Smooth muscle cell (in vitro differentiated cells): ENCODE measurements at regions not wholly inside any gene's neighbourhood (a gene's known extent, or its start where the extent isn't known, plus 50 kb on each side); places are given as distances from the start of the nearest gene placed in this dataset.
"Not testable (repeated sequence)": the region's sequence is repeated elsewhere in the genome, so short reads cannot be mapped to it uniquely, and the experiment has no call there.

ENCODE experiments used
- DNase-seq: peaks from one replicate; lab custom pipeline; 2025; ENCODE audit not compliant: unreplicated experiment; lab: John Stamatoyannopoulos, UW
- H2AFZ ChIP-seq: fragments of 200-600 bp; sonication (generic); 2 replicates; pipeline ENCODE4 v1.6.0; 2016; ENCODE audit warnings: antibody characterized with exemption, low read depth, mild to moderate bottlenecking
- H3F3A ChIP-seq: fragments of 200-600 bp; sonication (generic); 2 replicates; pipeline ENCODE4 v1.6.0; 2017; ENCODE audit warnings: antibody characterized with exemption, low read depth
- H3K27ac ChIP-seq: fragments of 200-600 bp; sonication (generic); 2 replicates; pipeline ENCODE4 v1.5.1; 2016; ENCODE audit warnings: low read depth, mild to moderate bottlenecking
- H3K27me3 ChIP-seq: fragments of 200-600 bp; sonication (generic); 2 replicates; pipeline ENCODE4 v1.6.1; 2016; ENCODE audit warnings: low read depth, mild to moderate bottlenecking
- H3K36me3 ChIP-seq: fragments of 200-600 bp; sonication (generic); 2 replicates; pipeline ENCODE4 v1.5.1; 2016; ENCODE audit warnings: low read depth
- H3K4me1 ChIP-seq: fragments of 200-600 bp; sonication (generic); 2 replicates; pipeline ENCODE4 v1.5.1; 2016; ENCODE audit warnings: low read depth
- H3K4me2 ChIP-seq: fragments of 200-600 bp; sonication (generic); 2 replicates; pipeline ENCODE4 v1.6.0; 2016; ENCODE audit warnings: mild to moderate bottlenecking
- H3K4me3 ChIP-seq: fragments of 200-600 bp; sonication (generic); 2 replicates; pipeline ENCODE4 v1.5.1; 2016; ENCODE audit warnings: mild to moderate bottlenecking
- H3K79me2 ChIP-seq: fragments of 200-600 bp; sonication (generic); 2 replicates; pipeline ENCODE4 v1.6.0; 2016; ENCODE audit warnings: low read depth, mild to moderate bottlenecking
- H3K9ac ChIP-seq: fragments of 200-600 bp; sonication (generic); 2 replicates; pipeline ENCODE4 v1.6.0; 2016; ENCODE audit warnings: low read depth
- H3K9me3 ChIP-seq: fragments of 200-600 bp; sonication (generic); replicated peaks from 2 replicates; pipeline ENCODE4 v1.5.1; 2016; ENCODE audit warnings: low read depth
- H4K20me1 ChIP-seq: fragments of 200-600 bp; sonication (generic); 2 replicates; pipeline ENCODE4 v1.6.0; 2016; ENCODE audit warnings: low read depth
- WGBS: methylation state at CpG from one replicate; pipeline ENCODE4 v1.1.7; 2016; ENCODE audit warnings: low lambda C conversion rate; 5-methylcytosine and 5-hydroxymethylcytosine counted together
- TF ChIP-seq, protein P1 (sequence below): fragments of 200-600 bp; sonication (generic); IDR thresholded peaks from 2 replicates; pipeline ENCODE4 v1.5.1; 2017; ENCODE audit warnings: borderline replicate concordance, mild to moderate bottlenecking, antibody characterized with exemption; ENCODE audit not compliant: insufficient read depth, poor library complexity, severe bottlenecking

DNA sequence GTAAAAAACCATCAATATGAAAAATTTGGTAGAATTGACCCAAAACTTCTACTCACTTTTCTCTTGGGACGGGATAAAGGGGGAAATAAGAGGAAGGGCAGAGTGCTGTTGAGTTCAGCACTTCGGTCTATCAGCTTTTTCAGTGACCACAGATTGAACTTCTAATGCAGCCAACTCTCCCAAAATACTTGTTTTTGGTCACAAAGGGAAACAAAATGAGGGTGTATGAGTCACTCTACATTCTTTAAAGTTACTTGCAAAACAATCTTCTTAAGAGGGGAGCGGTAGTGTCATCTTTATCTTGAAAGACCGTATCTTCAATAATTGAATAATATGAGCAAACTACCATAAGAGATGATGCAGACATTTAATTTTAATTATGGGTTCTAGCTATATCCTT lies 661.3 kb downstream of the CD109 start:
- H3K27me3 ChIP-seq = no peaks in the 10 kb centered on the region
- no peaks in the 10 kb centered on the region for H3K36me3 ChIP-seq
- H3K4me1 ChIP-seq = no peaks in the 10 kb centered on the region
- 48% methylated on average over 4 of the region's 4 CpGs for WGBS
- H3K9ac ChIP-seq = no peak overlapping the region
- DNase-seq = no peak
- H2AFZ ChIP-seq = peak overlapping the region; percentile 4
- peak overlapping the region; percentile 43 for H3K27ac ChIP-seq
- no peaks in the 10 kb centered on the region for H3K9me3 ChIP-seq
- no peaks in the 10 kb centered on the region for H3F3A ChIP-seq
- no peaks in the 10 kb centered on the region for H4K20me1 ChIP-seq
- H3K79me2 ChIP-seq = no peaks in the 10 kb centered on the region
- no peak overlapping the region for H3K4me3 ChIP-seq
- no peak overlapping the region for H3K4me2 ChIP-seq
- TF ChIP-seq, protein P1, sequence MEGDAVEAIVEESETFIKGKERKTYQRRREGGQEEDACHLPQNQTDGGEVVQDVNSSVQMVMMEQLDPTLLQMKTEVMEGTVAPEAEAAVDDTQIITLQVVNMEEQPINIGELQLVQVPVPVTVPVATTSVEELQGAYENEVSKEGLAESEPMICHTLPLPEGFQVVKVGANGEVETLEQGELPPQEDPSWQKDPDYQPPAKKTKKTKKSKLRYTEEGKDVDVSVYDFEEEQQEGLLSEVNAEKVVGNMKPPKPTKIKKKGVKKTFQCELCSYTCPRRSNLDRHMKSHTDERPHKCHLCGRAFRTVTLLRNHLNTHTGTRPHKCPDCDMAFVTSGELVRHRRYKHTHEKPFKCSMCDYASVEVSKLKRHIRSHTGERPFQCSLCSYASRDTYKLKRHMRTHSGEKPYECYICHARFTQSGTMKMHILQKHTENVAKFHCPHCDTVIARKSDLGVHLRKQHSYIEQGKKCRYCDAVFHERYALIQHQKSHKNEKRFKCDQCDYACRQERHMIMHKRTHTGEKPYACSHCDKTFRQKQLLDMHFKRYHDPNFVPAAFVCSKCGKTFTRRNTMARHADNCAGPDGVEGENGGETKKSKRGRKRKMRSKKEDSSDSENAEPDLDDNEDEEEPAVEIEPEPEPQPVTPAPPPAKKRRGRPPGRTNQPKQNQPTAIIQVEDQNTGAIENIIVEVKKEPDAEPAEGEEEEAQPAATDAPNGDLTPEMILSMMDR = no peak

DNA sequence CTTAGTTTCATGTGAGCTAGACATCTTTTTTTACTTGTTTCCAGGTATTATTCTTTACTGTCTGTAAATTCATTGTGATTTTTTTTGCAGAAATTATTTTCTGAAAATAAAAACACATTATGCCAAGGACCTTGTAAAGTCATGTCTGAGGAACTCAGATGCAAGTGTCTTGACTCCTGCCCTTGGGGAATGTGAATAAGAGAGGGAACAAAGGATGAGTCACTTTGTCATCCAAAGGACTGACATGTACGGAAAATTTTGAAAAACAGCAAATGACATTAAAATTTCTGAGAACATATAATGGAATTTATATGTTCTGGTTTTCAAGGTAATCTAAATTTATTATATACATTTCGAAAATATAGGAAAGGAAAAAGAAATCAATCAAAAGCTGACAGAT lies 660.4 kb downstream of the CD109 start:
- no peaks in the 10 kb centered on the region for H3K79me2 ChIP-seq

DNA sequence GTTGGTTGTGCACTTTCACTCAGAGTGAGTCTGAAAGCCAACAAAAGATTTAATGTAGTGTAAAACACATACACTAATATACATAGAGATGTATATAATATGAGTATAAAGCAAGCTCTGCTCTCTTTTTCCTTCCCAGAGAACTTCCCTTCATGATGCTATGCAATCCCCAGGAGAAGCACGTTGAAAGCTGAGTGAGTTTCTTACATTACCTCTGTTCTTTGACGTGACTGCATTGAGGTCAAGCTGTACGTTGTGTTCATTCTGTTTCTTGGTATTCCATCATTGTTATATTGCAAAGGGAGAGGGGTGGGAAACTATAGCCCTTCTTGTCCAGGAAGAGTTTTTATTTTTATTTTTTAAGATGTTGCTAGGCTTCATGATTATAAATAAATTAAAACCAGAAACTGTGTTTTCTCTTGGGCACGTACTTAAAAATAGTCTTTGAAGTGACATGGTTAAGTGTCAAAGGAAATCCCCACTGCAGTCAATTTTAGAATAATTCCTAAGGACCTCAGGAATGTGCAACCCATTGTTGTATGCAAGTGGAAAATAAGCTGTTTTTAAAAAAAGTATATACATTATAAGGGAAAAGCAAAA lies 651.0 kb downstream of the CD109 start:
- no peaks in the 10 kb centered on the region for H3K36me3 ChIP-seq
- H3K9me3 ChIP-seq = no peaks in the 10 kb centered on the region
- no peaks in the 10 kb centered on the region for H3K4me1 ChIP-seq
- H3K27ac ChIP-seq = no peak overlapping the region
- DNase-seq = no peak
- no peaks in the 10 kb centered on the region for H3F3A ChIP-seq
- WGBS = 78% methylated on average over 4 of the region's 4 CpGs
- H2AFZ ChIP-seq = no peak overlapping the region
- no peak overlapping the region for H3K4me3 ChIP-seq
- H4K20me1 ChIP-seq = no peaks in the 10 kb centered on the region
- TF ChIP-seq, protein P1 = no peak
- no peaks in the 10 kb centered on the region for H3K27me3 ChIP-seq
- H3K4me2 ChIP-seq = no peak overlapping the region
- H3K79me2 ChIP-seq = no peaks in the 10 kb centered on the region
- H3K9ac ChIP-seq = no peak overlapping the region

More for the DNA sequence above, 660.4 kb downstream of the CD109 start:
- H3K4me3 ChIP-seq = no peak overlapping the region
- H3K4me2 ChIP-seq = no peak overlapping the region
- no peaks in the 10 kb centered on the region for H3F3A ChIP-seq
- TF ChIP-seq, protein P1 = no peak
- peak overlapping the region; percentile 47 for H3K27ac ChIP-seq
- H2AFZ ChIP-seq = peak overlapping the region; percentile 60
- 68% methylated on average over 2 of the region's 2 CpGs for WGBS
- no peaks in the 10 kb centered on the region for H3K9me3 ChIP-seq
- H3K27me3 ChIP-seq = no peaks in the 10 kb centered on the region
- H3K4me1 ChIP-seq = no peaks in the 10 kb centered on the region
- H4K20me1 ChIP-seq = no peaks in the 10 kb centered on the region
- no peaks in the 10 kb centered on the region for H3K36me3 ChIP-seq
- H3K9ac ChIP-seq = no peak overlapping the region
- DNase-seq = no peak

DNA sequence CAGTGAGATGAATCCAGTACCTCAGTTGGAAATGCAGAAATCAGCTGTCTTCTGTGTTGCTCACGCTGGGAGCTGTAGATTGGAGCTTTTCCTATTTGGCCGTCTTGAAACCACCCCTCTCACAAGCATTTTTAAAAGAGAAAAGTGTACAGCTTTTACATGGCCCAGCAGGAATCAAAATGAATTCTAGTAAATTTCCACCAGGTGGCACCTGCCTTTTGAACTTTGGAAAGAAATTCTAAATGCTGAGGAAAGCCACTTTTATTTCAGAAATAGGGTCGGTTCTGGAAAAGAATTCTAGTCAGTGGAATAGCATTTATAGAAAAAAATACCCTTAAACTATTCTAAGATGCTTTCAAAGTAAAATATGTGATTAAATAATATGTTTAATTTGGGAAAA lies 647.8 kb downstream of the CD109 start:
- Histone ChIP-seq H3K4me3 (no peak overlapping the region), H3K4me1 (no peaks in the 10 kb centered on the region), H2AFZ (no peak overlapping the region), H3K27me3 (no peaks in the 10 kb centered on the region), H3K4me2 (no peak overlapping the region), H3K9me3 (no peaks in the 10 kb centered on the region), H3F3A (no peaks in the 10 kb centered on the region), H3K36me3 (no peaks in the 10 kb centered on the region), H3K27ac (no peak overlapping the region), H3K9ac (no peak overlapping the region), H4K20me1 (no peaks in the 10 kb centered on the region), H3K79me2 (no peaks in the 10 kb centered on the region)
- 82% methylated on average over 3 of the region's 3 CpGs for WGBS
- no peak for DNase-seq
- TF ChIP-seq, protein P1 = peak; percentile 21

DNA sequence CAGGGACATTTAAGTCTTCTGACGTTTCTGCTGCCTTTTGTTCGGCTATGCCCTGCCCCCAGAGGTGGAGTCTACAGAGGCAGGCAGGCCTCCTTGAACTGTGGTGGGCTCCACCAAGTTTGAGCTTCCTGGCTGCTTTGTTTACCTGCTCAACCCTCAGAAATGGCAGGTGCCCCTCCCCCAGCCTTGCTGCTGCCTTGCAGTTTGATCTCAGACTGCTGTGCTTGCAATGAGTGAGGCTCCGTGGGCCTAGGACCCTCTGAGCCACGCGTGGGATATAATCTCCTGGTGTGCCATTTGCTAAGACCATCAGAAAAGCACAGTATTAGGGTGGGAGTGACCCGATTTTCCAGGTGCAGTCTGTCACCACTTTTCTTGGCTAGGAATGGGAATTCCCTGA lies 647.3 kb downstream of the CD109 start:
- DNase-seq, H3K4me3 ChIP-seq, H3K27me3 ChIP-seq, H2AFZ ChIP-seq, H3K9ac ChIP-seq, H3K4me1 ChIP-seq, H3K4me2 ChIP-seq, H3K27ac ChIP-seq, H3K79me2 ChIP-seq, H3K36me3 ChIP-seq, H4K20me1 ChIP-seq, H3F3A ChIP-seq, H3K9me3 ChIP-seq: not testable (repeated sequence)
- WGBS = 84% methylated on average over 6 of the region's 6 CpGs
